ENCODE measurements at regions not wholly inside any gene's neighbourhood (a gene's known extent, or its start where the extent isn't known, plus 50 kb on each side); places are given as distances from the start of the nearest gene placed in this dataset.

DNA sequence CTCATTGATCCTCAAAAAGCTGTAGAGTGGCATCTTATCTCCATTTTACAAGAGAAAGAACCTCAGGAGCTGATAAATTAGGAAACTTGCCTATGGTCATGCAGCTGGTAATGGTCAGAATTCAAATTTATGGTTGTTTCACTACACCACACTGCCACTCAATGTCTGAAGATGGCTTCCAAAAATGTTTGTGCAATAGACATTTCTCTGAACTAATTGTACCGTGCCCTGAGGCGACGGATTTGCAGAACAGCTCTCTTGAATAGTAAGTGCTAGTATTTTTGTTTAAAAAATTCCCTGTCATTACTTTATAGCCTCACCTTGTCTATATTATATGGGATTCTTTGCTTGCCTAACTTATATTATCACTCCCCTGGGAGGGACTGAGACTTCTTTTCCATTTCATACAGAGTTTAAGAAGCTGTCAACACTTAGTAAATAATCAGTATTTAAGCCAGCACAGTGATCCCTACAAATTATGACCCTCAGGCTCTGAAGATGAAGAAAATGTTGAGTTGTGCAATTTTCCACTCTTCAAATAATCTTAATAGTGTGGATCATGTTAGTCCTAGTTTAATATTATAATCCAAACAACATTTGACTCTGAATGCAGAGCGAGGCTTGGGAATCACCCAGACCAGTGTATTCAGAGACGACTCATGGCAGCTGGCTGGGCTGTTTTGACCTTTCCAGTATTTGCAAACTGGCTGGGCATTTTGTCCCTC, 346.6 kb downstream of the PTEN start:
- no peak for DNase-seq

DNA sequence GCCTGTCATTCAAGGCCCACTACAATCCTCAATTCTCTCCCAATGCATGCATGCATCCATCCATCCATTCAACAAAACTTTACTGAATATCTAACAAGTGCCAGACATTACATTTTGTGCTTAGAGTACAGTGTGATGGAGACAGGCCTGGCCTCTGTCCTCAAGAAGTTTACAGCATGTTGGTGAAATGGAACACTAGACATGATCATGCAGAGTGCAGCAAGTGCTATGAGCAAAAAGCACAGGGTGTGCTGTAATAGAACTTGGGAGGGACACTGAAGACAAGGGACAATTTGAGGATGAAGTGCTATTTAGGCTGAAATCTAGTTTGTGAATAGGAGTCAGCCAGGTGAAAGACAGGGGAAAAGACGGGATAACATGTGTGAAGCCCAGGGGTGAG, 347.8 kb downstream of the PTEN start:
- DNase-seq, result no peak

DNA sequence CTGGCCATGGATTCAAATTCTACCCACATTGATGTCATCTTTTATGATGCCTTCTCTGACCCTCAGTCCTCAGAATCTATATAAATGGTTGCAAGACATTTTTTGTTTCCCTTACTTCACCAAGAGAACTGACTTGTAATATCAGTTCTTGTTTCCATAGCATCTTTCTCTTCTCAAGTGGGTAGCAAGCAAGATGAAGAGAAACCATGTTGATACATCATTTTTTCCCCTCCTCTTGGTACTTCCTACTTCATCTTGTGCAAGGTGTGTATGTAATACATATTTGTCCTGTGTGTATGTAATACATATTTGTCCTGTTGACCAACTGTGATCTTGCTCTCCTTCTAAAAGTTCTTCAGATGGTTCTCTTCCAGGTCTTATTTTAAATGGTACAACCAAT, 348.6 kb downstream of the PTEN start:
- no peak for DNase-seq

DNA sequence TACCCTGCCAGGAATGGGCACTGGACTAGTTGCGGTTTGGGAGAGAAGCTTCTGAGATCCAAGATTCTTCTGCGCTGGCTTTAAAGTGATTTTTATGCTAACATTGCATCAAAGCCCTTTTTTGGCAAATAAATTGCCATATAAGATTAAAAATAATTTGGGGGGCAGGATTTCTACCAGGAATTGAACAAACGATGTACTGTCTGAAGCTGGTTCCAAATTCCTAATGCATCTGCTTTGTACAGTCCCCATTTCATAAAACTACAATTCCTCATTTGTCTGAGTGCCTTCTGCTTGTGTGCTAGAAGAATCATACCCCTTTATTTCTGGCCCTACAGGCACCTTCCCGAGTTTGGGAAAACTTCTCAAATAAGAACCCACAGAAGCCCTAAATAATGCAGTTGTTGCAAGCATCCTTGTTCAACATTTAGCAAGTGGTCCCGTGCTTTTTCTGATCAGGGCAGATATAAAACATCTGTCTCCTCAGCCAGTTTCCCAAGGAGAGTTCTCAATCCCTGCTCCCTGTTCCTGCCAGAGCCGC, 349.7 kb downstream of the PTEN start:
- no peak for DNase-seq

DNA sequence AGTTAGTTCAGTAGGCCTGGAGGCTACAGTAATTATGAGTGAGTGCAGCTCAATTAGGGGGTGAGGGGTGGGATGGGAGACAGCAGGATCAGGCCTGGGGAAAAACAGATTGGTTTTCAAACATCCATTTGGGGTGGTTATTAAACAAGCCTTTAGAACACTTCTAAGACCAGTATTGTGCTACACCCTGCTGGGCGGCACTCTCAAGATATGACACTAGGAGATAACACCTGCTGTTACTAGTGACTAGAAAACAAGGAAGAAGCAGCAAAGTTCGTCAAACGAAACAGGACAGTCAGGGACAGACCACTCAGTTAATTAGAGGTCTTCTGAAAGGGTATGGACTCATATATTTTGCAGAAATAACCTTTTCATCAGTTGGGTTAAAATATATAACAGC, 353.6 kb downstream of the PTEN start:
- DNase-seq, result no peak

DNA sequence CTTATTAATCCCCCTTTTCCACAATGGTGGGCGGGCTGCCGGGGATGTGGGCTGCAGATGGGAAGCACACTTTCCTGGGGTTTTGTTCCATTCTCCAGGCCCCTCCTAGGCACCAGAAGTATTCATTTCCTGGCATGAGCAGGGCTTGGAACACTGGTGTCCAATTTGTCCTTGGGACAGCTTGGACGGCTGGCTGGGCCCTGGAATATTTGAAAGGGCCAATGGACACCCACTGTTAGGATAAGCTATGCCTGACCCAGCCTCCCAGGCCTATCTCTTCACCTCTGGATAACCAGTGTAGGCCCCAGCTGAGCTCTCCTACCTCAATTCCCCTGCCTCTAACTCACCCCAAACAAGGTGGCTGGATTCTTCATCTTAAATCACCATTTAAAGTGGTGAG, 354.9 kb downstream of the PTEN start:
- no peak for DNase-seq

DNA sequence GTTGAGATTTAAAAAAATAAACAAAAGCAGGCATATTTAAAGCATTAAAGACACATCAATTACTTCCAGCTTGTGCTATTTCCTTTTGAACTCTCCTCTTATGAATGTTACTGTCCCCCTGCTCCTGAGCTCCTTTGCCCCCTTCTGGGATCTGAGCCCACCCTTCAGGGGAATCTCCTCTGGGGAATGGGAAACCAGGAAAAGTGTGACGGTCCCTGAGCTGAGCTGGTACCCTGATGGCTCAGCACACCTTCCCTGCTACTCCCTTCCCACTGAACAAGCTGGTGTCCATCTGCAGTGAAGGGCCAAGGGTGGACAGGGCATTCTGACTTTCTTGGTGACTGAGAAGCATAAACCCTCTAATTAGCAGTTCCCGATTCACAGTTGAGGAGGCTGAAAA, 356.3 kb downstream of the PTEN start:
- no peak for DNase-seq

DNA sequence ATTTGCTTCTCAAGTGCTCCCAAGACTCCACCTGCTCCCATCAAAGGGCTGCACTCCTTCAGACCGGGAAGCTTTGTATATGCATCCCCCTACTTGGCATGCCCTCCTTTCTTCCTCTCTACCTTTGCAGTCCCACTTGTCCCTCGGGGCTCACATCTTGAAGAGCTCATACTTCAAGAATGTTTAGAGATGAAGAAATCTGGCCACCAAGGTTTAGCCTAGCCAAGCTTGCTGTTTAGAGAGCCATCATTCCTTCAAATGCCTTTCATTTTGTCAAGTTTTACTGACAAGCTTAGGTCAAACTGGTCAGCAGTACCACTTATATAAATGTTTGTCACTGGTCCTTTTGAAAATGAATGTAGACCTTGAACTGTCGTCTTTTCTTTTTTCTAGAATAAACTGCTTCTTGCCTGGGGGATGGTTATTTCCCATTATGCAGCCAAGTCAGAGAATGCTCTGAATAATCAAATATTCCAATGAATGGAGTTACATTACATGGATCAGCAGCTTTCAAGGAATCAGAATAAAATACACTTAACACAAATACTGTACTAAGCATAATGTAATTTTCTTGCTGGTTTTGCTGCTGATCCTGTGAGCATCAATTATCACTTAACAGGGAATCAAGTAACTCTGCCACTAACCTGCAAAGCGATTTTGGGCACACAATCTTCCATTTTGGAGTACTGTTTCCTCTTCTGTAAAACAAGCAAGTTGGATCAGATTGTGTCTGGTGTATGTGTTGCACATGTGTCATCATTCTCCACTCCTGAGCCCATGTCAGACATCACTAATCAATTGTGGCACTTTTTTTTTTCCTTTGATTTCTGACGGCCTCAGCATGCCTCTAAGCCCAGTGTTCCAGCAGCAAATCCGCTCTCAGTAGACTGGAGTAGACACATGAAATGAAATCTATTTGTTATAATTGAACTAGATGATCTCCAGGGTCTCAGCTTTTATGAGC, 357.9 kb downstream of the PTEN start:
- DNase-seq, result no peak

DNA sequence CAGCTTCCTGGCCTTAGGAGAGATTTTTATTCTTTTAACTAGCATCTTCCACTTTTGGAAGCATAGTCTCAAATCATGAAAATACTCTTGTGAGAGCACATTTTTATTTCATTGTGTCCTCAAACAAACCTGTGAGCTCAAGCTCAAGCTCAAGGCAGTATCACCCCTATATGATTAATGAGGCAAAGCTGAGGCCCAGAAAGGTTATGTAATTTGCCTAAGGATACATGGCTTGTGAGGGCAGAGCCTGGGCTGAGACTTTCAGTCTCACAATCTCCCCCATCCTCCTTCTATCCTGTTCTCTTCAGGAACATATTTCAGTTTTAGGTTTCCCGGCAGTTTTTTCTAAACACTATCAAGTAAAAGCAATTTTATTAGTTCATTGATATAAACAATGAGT, 359.5 kb downstream of the PTEN start:
- DNase-seq, result no peak
